Right lobe of liver (tissue), 4 donors: ENCODE measurements at regions not wholly inside any gene's neighbourhood (a gene's known extent, or its start where the extent isn't known, plus 50 kb on each side); places are given as distances from the start of the nearest gene placed in this dataset.
"Not testable (repeated sequence)": the region's sequence is repeated elsewhere in the genome, so short reads cannot be mapped to it uniquely, and the experiment has no call there.

Source experiments
- CTCF ChIP-seq, 4 donors: fragments of 200-600 bp in 3 of 4; fragments of 450-650 bp in 1 of 4; IDR thresholded peaks; one replicate each; pipeline versions ENCODE4 v1.5.1 to v1.8.0; 2016 to 2022; ENCODE audit warnings: antibody characterized with exemption in 4 of 4, mild to moderate bottlenecking in 2 of 4
- POLR2A ChIP-seq: fragments of 450-650 bp; IDR thresholded peaks from one replicate; pipeline ENCODE4 v1.6.1; 2017; ENCODE audit warnings: antibody characterized with exemption, mild to moderate bottlenecking
- donor health status: DM: no; HTN: no; CAD: no.
- donor health status: DM: no; HTN: no; CAD: no.
- donor health status: DM: no; HTN: yes; CAD: no.

DNA sequence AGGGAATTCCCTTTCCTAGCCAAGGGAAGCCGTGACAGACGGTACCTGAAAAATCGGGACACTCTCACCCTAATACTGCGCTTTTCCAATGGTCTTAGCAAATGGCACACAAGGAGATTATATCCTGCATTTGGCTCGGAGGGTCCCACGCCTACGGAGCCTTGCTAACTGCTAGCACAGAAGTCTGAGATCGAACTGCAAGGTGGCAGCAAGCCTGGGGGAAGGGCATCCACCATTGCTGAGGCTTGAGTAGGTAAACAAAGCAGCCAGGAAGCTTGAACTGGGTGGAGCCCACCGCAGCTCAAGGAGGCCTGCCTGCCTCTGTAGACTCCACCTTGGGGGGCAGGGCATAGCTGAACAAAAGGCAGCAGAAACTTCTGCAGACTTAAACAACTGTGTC is 560.6 kb downstream of the SOX5 start:
- TF ChIP-seq CTCF (IDR thresholded peaks at IDR 0.05); POLR2A: not testable (repeated sequence)
